Stimulated activated CD8-positive, alpha-beta memory T cell treated with anti-CD3 and anti-CD28 coated beads, Interleukin-15, amount 100 ng/mL, for 1 hour (primary cell): ENCODE measurements at regions not wholly inside any gene's neighbourhood (a gene's known extent, or its start where the extent isn't known, plus 50 kb on each side); places are given as distances from the start of the nearest gene placed in this dataset.

Source experiments
- DNase-seq: peaks from one replicate; pipeline ENCODE4 v3.0.0-alpha.2; 2020; ENCODE audit warnings: low read depth

DNA sequence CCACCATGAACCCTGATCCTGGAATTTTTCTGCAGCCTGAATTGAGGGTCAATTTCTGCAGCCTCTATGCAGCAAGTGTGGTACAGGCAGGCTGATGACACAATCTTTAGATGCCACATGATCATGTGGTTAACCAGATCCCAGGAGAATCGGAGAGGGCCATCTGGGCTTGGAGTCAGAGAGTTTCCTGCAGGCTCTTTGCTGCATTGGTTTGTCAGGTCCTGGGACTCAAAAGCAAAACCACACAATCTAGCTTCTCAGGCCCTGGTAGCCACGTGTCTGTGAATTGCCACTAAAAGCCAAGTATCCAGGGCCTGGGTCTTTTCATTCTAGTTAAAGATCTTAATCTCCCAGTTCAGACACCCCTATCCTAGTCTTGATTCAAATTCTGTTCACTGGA is 464.5 kb downstream of the BCOR start:
- DNase-seq: no peak

DNA sequence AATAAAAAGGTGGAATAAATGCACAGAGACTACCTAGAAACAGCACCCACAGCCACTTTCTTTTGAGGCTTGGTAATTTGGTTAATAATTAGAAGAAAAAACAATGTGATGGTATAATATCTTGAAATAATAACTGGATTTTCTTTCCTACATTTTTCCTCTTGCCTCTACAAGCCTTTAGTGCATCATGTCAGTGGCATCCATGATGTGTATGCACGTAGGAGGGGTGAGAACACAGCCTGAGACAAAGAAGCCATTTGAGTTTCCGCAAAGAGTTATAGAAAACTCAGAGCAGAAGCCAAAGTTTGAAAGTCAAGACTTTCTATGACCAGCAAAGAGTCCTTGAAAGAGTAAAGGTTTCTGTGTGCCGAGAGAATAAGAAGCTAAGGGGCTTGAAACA is 461.3 kb downstream of the BCOR start:
- DNase-seq: no peak

DNA sequence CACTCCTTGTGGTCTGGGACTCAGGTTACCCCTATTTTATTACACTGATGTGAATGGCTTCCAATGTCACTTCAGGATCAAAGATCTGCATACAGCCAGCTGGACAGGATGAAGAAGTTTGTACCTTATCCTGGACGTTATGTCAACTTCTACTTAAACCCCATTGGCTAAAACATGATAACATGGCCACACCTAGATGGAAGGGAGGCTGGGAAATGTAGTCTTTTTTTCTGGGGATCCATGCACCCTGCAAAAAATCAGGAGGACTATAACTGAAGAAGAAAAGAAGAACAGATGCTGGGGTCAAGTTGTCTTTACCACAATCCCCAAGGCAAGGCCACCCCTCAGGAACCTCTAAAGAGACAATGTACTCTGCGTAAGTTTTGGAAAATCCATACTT is 459.2 kb downstream of the BCOR start:
- DNase-seq: no peak

DNA sequence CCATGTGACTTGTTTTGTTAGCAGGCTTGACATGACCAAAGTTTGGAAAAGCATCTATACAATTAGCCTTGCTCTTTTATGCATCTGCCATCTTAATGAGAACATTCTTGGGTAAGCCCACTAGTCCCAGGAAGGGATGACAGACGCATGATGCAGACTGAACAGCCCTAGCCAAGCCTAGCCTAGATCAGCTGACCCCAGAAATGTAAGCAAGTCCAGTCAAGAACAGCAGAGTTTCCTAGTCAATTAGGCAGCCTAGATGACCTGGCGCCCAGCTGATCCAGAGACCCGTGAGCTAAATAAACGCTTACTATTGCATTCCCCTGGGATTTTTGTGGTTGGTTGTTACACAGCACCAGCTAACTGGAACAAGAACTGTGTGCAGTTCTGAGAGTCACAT is 457.9 kb downstream of the BCOR start:
- DNase-seq: no peak

DNA sequence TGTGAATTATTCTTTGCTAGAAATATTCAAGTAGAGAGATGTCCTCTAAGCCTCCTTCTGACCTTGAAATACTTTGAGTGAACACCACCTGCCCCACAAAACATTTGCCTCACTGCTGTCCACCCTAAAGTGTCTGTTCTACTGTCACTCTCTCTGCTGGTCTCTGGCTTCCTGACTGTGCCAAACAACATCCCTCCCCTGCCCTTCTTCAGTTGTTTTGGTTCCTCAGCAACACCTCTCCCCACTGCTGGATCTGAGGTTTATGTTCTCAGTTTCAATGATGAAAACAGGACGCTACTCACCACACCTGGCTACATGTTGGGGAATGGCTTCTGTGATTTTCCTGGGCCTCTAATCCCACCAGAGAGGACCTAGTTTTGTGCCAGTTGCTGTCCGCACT is 456.9 kb downstream of the BCOR start:
- no peak for DNase-seq

DNA sequence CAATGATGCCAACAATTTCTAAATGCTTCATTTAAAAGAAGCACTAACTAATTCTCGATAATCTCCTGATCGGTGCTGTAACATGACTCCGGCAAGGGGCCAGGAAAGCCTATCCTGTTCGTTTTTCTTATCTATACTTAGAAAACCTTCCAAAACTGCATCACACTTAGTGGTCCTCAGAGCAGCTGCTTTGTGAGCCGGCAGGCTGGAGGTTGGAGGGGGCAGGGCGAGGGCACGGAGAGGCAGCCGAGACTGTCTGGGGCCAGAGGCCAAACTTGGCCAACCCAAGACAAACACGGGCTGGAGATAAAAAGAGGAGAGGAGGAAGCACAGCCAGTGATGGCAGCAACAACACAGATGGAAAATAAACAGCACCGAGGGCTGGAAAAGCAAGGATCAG is 455.7 kb downstream of the BCOR start:
- DNase-seq: no peak

DNA sequence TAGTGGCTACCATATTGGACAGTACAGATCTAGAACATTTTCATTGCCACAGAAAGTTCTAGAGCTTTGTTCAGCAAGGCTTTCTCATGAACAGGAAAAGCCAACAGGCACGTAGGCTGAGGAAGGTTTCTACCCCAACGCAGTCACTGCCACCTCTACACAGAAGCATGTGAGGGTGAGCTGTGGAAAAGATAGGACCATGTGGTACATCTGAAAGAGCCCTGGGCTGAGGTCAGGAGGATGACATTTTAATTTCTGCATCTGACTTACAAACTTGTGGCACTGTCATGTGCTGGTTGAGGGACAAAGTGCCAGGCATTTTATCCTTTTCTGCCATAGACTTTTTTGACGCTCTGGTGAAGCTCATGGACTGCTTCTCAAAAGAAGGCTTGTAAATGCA is 454.2 kb downstream of the BCOR start:
- DNase-seq: no peak

DNA sequence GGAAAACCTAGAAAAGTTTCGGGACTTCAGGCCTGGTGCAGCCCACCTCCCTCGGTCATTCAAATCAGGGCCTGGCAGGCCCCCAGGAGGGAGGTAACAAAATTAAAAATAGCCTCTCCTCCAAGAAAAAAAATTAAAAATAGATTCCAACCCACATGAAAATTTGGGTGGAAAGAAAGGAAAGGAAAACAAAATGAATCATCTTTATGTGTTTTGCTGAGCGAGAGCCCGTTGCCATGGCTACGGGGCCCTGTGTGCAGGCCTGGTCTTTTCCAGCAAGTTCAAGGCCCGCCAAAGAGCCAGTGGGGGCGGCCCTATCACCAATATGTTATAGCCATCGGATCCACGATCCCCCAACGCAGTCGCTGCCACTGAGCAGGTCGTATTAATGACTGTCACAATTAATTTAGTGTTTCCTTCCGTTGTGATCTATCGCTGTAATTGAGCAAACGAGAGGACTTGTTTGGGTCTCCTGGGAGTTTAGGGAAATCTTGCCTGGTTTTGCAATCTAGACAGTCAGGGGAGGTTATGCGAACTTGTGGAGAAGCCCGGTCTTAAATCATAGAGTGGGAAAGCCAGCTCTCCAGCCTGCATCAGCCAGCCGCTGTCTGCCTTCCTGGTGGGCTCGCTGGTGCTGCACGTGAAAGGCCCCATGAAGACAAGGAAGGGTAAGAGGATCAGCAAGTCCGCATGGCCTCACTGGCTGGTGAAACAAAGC is 452.4 kb downstream of the BCOR start:
- no peak for DNase-seq

DNA sequence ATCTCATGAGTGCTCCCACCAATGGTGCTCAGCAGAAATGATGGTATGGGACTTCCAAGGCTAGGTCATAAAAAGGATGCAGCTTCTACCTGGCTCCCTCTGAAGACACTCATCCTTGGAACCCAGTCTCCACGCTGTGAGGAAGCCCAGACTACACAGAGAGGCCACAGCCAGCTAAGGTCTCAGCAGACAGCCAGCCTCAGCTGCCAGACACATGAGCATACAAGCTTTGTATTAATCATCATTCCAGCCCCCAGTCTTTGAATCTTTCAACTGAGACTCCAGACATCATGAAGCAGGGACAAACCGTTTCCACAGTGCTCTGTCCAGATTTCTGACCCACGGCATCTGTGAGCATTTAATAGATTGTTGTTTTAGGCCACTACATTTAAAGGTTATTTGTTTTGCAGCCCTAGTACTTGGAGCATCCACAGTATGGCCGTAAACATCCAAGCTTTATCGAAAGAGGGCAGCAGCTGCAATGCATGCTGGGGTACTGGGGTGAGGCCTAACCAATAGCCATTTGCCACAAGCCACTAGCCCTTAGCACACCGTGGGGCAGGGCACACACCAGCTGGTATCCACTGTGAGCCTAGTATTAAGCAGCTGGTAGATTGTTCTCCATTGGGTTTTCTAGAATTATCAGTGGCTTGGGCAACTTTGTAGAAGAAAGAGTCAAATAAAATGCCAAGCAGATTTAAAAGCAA is 449.1 kb downstream of the BCOR start:
- no peak for DNase-seq

DNA sequence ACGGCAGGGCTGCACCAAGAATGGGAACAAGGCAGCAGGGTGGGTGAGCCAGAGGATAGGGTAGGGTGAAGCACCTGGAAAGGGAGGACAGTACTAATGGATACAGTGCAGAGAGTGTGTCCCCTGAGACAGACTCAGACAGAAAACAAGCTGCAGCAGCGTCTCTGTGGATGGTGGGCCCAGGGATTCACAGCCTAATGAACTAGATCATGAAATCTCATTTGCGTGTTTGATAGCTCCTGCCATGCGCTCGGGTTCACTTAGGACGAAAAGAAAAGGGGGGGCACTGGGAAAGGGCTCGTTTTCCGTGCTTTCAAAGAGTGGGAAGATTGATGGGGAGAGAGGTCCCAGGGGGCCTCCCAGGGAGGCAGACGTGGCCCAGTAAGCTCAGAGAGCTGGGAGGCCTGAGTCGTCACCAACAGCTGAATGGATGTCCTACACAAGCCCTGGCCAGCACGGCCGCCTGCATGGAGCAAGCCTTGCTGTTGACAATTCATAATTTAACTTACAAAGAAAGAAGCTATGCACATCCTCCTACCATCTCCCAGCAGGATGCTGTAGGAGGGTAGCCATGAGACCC is 446.9 kb downstream of the BCOR start:
- DNase-seq: no peak

DNA sequence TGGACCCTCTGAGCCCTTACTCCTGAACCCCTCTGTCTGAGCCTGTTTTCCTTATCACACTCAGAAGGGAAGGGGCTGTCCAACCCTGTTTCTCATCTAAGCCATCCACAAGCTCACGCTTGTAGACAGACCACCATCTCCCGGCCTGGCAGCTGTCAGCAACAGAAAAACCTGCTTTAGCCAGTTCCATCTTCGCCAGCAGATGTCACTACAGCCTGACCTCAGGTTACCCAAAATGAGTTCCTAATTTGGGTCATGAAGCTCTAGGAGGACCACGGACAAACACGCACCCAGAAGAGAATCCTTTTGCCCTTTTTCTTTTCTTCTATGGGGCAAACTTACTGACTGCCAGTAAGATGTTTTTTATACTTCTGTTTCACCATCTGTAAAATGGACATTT is 445.4 kb downstream of the BCOR start:
- DNase-seq: no peak

DNA sequence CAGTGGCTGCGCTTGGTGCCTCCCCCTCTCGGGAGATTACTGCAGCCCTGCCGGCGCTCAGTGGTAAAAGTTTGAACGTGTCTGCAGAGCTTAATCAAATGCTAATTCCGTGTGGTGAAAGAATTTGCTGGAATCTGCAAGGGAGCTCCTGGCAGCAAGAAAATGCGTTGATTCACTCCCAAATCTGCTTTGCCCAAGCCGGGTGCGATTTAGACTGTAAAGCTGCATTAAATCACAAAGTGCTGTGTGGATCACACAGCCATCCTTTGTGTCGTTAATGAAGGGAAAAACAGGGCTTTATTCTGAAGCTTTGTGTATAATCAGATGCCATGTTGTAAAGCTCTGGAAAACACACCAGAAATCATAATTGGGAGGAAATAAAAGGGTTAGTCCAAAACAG is 444.1 kb downstream of the BCOR start:
- DNase-seq: no peak

DNA sequence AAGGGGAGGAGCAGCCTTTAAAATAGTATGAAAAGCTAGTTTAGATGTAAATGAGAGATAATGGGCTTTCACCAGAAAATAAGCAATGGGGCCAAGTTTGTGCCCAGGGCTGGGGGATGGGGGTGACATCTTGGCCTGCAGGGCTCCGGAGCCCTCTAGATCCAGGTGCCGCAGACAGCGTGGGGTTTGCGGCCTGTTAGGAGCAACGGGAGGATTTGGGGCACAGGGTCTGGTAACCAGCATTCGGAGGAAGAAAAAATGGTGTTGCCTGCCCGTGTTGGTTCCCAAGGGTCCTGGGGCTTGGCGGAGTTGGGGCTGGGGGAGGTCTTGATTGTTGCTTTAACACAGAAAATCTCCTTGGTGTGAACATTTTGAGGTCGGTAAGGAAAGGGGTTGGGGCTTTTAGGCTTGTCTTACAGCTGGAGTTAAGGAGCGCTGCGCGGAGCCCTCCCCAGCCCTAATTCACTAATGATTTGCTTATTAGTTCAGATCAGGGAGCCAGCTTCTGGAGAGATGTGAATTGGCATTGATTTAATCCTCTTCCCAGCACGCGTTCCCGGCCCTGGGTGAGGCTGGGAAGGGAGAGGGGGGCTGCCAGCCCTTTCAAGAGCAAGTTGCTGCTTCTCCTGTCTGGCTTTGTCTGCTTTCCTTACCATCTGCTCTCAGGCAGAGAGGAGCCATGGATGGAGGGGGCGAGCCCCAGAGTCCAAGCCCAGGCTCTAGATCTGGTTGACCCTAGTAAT is 443.4 kb downstream of the BCOR start:
- no peak for DNase-seq

DNA sequence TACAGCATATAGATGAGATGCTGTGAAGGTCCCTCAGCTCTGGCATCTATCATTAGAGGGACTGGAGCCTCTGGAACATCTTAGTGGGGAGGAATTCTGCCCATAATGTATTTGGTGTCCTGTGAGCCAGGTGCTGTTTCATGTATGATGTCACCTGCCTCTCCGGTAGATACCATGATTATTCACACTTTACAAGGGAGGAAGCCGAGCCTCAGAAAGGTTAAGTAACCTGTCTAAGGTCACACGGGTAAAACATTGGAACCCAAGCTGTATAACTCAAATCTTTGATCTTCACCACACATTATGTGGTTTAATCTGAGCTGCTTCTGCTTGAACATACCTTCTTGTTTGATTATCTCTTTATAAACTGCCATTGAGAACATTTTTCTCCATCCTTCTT is 442.8 kb downstream of the BCOR start:
- no peak for DNase-seq

DNA sequence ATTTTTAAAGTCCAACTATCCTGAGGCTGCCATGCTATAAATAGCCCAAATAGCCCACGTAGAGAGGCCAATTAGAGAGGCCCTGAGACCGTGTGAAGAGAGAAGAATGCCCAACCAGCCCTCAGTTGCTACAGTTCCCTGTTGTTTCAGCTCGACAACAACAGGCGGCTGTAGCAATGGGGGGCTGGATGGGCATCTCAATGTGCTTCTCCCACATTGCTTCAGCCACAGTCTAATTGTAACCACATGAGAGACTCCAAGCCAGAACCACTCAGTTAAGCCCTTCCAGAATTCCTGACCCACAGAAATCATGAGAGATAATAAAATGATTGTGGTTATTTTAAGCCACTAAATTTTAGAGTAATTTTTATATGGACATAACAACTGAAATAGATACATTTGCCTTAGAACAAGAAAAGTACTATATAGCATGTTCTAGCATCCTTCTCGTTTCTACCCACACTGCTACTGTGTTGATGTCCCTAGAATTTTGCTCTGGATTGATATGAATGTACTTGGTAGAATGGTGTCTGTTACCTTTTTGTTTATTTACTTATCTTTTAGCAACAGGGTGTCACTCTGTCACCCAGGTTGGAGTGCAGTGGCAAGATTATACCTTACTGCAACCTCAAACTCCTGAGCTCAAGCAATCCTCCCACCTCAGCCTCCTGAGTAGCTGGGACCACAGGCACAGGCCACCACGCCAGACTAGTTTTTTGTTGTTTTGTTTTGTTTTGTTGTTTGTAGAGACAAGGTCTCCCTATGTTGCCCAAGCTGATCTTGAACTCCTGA is 436.4 kb downstream of the BCOR start:
- DNase-seq: no peak

DNA sequence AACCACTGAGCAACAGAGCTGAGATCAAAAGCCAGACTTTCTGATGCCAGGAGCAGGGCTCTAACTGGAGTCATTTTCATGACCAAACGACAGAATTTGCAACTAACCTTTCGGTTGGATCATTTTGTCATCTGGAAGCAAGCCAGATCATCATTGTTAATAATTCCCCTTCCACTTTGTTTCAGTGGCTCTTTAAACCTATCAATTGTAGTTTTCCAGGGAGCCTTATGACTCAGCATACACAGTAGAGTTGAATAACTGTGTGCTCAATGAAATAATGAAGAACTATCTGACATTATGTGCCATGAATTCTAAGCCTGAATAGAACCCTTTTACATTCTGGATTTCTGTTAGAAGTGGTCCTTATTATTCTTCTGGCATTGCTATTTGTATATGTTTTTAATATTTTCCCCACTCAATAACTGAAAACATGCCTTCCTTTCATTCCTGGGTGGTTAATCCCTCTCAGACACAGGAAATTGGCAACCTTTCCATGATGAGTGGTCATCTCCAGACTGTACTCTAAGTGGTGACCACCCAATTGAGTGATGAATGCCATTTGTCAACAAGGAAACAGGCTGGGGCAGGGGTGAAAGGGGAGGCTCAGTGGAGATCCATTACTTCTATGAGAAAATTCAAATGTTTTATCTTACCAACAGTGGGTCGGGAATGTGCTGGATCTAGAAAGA is 431.8 kb downstream of the BCOR start:
- DNase-seq: no peak

DNA sequence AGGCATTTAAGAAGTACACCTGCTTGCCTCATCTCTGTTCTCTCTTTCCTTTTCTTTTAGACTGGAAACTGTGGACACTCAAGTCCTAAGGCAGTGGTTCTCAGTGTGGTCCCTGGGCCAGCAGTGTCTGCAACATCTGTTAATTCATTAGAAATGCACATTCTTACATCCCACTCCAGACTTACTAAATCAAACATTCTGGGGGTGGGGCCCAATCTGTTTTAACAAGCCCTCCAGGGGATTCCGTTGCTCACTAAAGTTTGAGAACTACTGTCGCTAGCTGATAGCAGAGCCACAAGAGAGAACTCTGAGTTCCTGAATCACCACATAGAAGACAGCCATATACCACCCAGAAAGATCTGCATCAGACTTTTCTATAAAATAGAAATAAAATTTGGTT is 430.6 kb downstream of the BCOR start:
- no peak for DNase-seq

DNA sequence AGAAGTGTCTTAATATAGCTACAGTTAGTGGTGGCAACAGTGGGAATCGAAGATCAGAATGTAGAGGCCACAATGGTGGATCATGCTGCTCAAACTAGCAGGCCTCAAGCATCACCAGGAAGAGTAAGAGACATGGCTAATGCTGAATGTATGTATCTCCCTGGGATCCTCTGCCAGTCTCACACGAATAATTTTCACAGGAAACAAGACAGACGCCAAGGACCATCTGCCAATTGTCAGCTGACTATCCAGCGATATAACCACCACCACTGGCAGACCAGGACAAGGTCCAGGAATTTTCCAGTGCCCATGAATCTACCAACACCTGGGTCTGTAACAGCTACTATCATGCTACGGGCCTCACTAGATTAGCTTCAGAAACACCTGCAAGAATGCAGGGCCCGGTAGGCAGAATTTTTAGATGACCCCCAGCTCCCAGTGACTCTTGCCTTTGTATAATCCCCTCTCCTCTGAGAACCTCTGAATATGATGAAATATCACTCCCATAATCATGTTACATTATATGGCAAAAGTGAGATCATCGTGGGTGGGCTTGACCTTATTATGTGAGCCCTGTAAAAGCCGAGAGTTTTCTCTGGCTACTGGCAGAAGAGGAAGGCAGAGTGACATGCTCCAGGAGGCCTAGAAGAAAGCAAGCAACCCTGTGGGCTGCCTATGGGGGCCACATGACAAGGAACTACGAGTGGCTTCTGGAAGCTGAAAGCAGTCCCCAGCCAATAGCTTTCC is 429.8 kb downstream of the BCOR start:
- DNase-seq: no peak

DNA sequence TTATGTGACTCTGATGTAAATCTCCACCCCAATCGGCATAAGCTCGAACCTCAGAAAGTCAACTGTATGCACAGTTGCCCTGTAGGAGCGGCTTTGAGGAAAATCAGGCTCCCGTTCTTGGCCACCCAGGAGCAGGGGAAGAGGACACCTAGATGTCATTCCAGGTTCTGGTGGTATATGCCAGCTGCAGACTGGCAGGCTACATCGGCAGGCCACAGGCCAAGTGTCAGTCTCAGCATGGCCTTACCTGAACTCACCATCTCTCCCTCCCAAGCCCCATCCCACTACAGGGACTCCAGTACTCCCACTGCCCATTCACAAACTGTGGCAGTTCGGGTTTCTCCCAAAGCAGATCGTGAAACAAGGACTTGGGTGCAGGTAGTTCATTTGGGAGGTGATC is 428.1 kb downstream of the BCOR start:
- DNase-seq: no peak

DNA sequence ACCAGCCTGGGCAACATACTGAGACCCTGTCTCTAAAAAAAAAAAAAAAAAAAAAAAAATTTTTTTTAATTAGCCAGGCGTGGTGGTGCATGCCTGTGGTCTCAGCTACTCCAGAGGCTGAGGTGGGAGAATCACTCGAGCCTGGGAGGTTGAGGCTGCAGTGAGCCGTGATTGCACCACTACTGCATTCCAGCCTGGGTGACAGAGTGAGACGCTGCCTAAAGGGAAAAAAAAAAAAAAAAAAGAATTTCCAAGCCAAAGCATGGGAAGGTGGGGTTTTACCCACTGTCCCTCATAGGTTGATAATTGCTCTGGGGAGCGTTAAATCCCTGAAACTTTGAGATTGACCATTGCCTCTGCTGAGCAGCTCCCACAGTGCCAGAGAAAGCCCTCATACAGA is 427.5 kb downstream of the BCOR start:
- DNase-seq: no peak

DNA sequence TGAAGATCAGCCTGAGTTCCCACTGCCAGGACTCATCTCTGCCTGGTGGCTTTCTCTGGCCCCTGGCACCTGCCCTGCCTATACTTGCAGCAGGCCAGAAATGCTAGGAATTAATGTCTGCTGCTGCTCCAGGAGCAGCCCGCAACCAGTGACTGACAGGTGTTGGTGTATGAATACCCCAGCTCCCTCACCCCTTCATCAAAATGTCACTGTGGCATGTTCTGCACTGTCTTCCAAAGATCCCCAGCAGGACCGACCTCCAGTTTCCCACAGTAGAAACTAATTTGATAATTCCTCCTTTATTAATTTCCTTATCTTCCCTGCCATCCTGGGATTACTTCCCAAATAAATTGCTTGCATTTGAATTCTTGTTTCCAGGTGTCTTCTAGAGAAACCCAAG is 425.4 kb downstream of the BCOR start:
- no peak for DNase-seq
